HK-2 (cell line): ENCODE measurements at regions not wholly inside any gene's neighbourhood (a gene's known extent, or its start where the extent isn't known, plus 50 kb on each side); places are given as distances from the start of the nearest gene placed in this dataset.

ENCODE experiments used
- DNase-seq: peaks from one replicate; pipeline ENCODE4 v3.0.0-alpha.2; 2018; ENCODE audit not compliant: unreplicated experiment

- peak; percentile 82 for DNase-seq
These were observed 267.9 kb upstream of the GHITM start for GRCh38 chr10:83871187-83872081.

GRCh38 chr10:83880252-83880791, 259.0 kb upstream of the GHITM start:
- no peak for DNase-seq

- DNase-seq = no peak
These were observed 257.6 kb upstream of the GHITM start for GRCh38 chr10:83881661-83882060.

GRCh38 chr10:83886871-83887270, 252.4 kb upstream of the GHITM start:
- DNase-seq = no peak

GRCh38 chr10:83892737-83893136, 246.6 kb upstream of the GHITM start:
- no peak for DNase-seq

- DNase-seq = no peak
These were observed 243.1 kb upstream of the GHITM start for GRCh38 chr10:83896219-83896618.

- no peak for DNase-seq
These were observed 241.7 kb upstream of the GHITM start for GRCh38 chr10:83897626-83898025.

GRCh38 chr10:83908506-83908905, 230.8 kb upstream of the GHITM start:
- no peak for DNase-seq

- DNase-seq = no peak
These were observed 230.3 kb upstream of the GHITM start for GRCh38 chr10:83909001-83909400.

GRCh38 chr10:83915801-83916200, 223.5 kb upstream of the GHITM start:
- DNase-seq = no peak

GRCh38 chr10:83917537-83918506, 221.5 kb upstream of the GHITM start:
- DNase-seq = no peak

- no peak for DNase-seq
These were observed 220.1 kb upstream of the GHITM start for GRCh38 chr10:83919187-83919586.

GRCh38 chr10:83921984-83922860, 217.1 kb upstream of the GHITM start:
- DNase-seq = no peak

GRCh38 chr10:83925133-83925532, 214.2 kb upstream of the GHITM start:
- no peak for DNase-seq

GRCh38 chr10:83926606-83927005, 212.7 kb upstream of the GHITM start:
- no peak for DNase-seq

- DNase-seq = no peak
These were observed 212.1 kb upstream of the GHITM start for GRCh38 chr10:83927166-83927565.

- no peak for DNase-seq
These were observed 209.9 kb upstream of the GHITM start for GRCh38 chr10:83929399-83929798.

GRCh38 chr10:83931669-83932068, 207.6 kb upstream of the GHITM start:
- no peak for DNase-seq

GRCh38 chr10:83932245-83932644, 207.1 kb upstream of the GHITM start:
- DNase-seq = no peak

GRCh38 chr10:83934062-83934461, 205.2 kb upstream of the GHITM start:
- DNase-seq = no peak

- no peak for DNase-seq
These were observed 204.5 kb upstream of the GHITM start for GRCh38 chr10:83934641-83935338.
